GM18526 (cell line): ENCODE measurements at regions not wholly inside any gene's neighbourhood (a gene's known extent, or its start where the extent isn't known, plus 50 kb on each side); places are given as distances from the start of the nearest gene placed in this dataset.

Source experiments
- POLR2A ChIP-seq: IDR thresholded peaks from 3 replicates; pipeline ENCODE4 v1.6.1; 2011; ENCODE audit not compliant: insufficient read length; ENCODE audit errors: extremely low read depth

DNA sequence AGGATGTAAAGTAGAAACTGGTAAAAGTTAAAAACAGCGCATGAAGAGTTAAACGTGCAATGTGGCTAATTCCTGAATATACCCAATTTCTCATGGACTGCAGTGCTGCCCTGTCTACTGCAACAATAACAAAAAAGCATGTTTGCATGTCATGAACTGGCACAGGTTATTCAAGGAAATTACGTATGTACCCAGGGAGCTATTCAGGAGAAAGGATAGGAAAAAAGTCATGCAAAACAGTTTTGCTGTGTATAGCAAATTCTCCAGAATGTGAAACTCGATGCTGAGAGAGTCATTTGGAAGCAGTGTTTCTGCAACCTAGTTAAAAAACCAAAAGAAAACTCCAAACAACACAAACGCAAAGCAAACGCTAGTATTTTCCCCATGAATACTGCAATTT, 381.5 kb upstream of the PRKX start:
- TF ChIP-seq POLR2A: no peak

GRCh38 chrX:4091046-4091760, 377.8 kb upstream of the PRKX start:
- no peak for TF ChIP-seq POLR2A

DNA sequence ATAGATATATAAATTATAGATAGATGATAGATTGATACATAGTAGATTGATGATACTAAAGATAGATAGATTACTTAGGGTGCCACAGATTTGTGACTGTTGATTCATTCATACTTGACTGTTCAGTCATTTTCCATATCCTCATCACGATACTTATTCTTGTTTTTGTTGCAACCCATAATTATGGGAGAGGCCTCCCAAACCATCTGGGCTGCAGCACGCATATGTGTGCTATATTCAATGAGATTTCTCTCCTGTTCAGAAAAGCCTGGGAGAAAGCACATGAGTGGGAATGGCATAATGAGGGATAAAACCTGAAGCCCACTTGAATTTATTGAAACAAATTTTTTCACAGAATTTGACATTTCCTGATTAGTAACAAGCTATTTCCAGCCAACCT, 346.4 kb upstream of the PRKX start:
- TF ChIP-seq POLR2A: no peak

GRCh38 chrX:4043951-4044350, 330.5 kb upstream of the PRKX start:
- TF ChIP-seq POLR2A: no peak

DNA sequence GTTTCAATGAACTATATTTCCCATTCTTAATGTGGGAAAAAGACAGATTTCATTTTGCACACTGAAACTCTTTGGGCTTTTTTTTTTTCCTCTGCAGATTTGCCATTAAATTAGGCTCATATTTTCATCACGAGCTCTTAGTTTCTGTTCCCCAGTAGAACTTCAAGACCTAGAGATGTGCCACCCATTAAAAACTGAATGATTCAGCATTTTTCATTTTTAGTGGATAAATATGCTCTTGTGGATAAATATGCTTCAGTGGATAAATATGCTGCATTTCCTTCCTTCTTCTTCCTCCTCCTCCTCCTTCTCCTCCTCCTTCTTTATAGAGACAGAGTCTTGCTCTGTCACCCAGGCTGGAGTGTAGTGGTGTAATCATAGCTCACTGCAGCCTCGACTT, 322.4 kb upstream of the PRKX start:
- no peak for TF ChIP-seq POLR2A

- TF ChIP-seq POLR2A: no peak
Observed at GRCh38 chrX:4028151-4028550, 314.7 kb upstream of the PRKX start.

DNA sequence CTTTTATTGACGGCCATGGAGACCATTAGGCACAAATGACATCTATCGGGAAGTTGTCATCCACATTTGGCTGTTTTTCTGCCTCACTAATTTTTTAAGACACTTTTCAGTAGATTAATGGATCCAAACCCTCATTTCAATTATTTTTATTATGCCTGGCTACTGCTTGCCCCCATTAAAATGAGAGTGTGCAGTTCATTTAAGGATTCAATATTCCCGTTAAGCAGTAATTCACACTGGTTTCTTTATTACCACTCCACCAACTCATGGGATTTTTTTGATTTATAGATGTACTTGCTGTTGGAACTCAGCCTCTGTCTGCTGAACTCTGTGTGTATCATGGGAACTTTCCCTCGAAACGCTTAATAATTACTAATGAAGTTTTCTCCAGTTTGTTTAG, 291.8 kb upstream of the PRKX start:
- TF ChIP-seq POLR2A: no peak

DNA sequence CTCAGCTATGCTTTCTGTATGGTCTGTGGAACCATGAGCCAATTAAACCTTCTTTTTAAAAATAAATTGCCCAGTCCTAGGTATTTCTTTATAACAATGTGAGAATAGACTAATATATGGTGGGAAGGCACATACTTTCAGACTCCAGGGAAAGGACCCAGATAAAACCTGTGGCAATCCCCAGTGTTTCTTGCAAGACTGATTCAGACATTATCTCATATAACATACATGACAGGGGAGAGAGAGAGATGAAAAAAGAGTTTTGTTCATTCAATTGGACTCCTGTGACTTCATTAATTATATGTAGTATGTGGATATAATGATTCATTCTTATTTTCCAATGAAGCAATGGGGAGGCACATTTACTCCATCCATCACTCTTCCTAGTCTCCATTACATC, 291.4 kb upstream of the PRKX start:
- TF ChIP-seq POLR2A: no peak

- TF ChIP-seq POLR2A: no peak
Observed at GRCh38 chrX:3994315-3994714, 280.9 kb upstream of the PRKX start.

DNA sequence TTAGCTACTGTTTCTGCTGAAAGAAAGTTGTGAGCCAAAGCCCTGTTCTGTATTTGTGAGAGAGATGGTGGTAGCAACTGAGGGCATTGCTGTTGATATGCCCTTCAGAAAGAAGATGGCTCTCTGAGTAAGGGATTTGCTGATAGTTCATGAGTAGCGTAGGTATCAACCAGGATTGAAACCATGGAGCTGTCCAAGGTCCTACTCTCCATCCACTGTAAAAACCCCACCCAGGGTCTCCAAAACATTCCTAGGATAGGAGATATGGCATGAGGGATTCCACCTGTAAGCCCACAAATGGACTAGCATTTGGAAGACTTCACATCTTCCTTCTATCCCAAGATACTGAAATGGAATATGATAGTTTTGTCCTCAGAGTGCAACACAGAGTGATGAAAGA, 277.1 kb upstream of the PRKX start:
- TF ChIP-seq POLR2A: no peak

DNA sequence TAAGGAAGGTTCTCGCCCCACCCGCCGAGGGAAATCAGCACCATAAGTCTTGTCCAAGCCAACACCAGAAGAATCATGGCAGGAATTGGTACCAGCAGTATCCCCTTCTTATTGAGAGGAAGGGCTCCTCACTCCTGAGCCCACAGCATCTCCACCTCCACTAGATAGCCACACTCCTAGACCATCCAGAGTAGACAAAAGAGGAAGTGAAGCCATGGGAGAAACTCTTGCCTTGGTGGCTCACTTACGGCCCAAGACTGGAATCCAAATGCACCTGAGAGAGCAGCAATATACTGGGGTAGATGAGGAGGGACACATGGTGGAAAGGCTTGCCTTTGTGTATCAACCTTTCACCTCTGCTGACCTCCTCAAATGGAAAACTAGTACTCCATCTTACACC, 255.3 kb upstream of the PRKX start:
- no peak for TF ChIP-seq POLR2A

- no peak for TF ChIP-seq POLR2A
Observed at GRCh38 chrX:3963980-3964379, 250.5 kb upstream of the PRKX start.

- TF ChIP-seq POLR2A: no peak
Observed at GRCh38 chrX:3962511-3963311, 249.3 kb upstream of the PRKX start.

- TF ChIP-seq POLR2A: no peak
Observed at GRCh38 chrX:3960952-3961351, 247.5 kb upstream of the PRKX start.

GRCh38 chrX:3951859-3952258, 238.4 kb upstream of the PRKX start:
- TF ChIP-seq POLR2A: no peak

- no peak for TF ChIP-seq POLR2A
Observed at GRCh38 chrX:3950373-3950772, 236.9 kb upstream of the PRKX start.

DNA sequence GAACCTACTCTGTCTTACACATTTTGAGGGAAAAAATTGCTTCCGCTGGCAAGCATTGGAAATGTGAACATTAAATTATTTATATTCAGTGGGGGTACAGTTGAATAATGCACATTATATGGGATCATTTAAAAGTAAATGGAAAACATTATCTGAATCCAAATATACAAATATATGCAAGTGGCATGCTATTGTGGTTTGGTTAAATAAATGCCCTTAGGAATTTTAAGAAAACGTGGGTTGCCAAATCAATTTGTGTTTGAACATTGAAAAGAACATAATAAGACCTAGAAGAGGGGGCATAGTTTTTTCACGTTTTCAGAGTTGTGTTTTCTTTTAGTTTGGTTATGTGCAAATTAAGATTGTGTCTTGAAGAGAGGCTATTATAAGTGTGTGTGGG, 230.5 kb upstream of the PRKX start:
- TF ChIP-seq POLR2A: no peak
